ENCODE measurements at regions not wholly inside any gene's neighbourhood (a gene's known extent, or its start where the extent isn't known, plus 50 kb on each side); places are given as distances from the start of the nearest gene placed in this dataset.
"Not testable (repeated sequence)": the region's sequence is repeated elsewhere in the genome, so short reads cannot be mapped to it uniquely, and the experiment has no call there.

- DNase-seq = not testable (repeated sequence)
Measured at GRCh38 chr9:42656789-42657188, 473.3 kb downstream of the SPATA31A6 start.

- DNase-seq = not testable (repeated sequence)
Measured at GRCh38 chr9:42657496-42657895, 474.0 kb downstream of the SPATA31A6 start.

- DNase-seq = not testable (repeated sequence)
Measured at GRCh38 chr9:42697146-42697545, 513.7 kb downstream of the SPATA31A6 start.

- DNase-seq = not testable (repeated sequence)
Measured at GRCh38 chr9:42702890-42703289, 519.4 kb downstream of the SPATA31A6 start.

- peak; percentile 36 for DNase-seq
Measured at GRCh38 chr9:42724841-42725835, 541.7 kb downstream of the SPATA31A6 start.

- peak; percentile 58 for DNase-seq
Measured at GRCh38 chr9:42743030-42743814, 559.8 kb downstream of the SPATA31A6 start.

- DNase-seq = not testable (repeated sequence)
Measured at GRCh38 chr9:42757251-42757650, 573.8 kb downstream of the SPATA31A6 start.

- DNase-seq = not testable (repeated sequence)
Measured at GRCh38 chr9:42759320-42759719, 575.9 kb downstream of the SPATA31A6 start.

GRCh38 chr9:42782201-42782600, 598.7 kb downstream of the SPATA31A6 start:
- not testable (repeated sequence) for DNase-seq

GRCh38 chr9:42792725-42793124, 609.3 kb downstream of the SPATA31A6 start:
- not testable (repeated sequence) for DNase-seq

GRCh38 chr9:42798571-42798970, 615.1 kb downstream of the SPATA31A6 start:
- DNase-seq = not testable (repeated sequence)

GRCh38 chr9:42802716-42803115, 619.3 kb downstream of the SPATA31A6 start:
- DNase-seq = not testable (repeated sequence)

- not testable (repeated sequence) for DNase-seq
Measured at GRCh38 chr9:42806674-42807073, 623.2 kb downstream of the SPATA31A6 start.

GRCh38 chr9:42821468-42821867, 638.0 kb downstream of the SPATA31A6 start:
- not testable (repeated sequence) for DNase-seq

- DNase-seq = not testable (repeated sequence)
Measured at GRCh38 chr9:42848156-42848555, 664.7 kb downstream of the SPATA31A6 start.

GRCh38 chr9:42850896-42851693, 667.6 kb downstream of the SPATA31A6 start:
- not testable (repeated sequence) for DNase-seq

- DNase-seq = not testable (repeated sequence)
Measured at GRCh38 chr9:42851701-42852100, 668.2 kb downstream of the SPATA31A6 start.

GRCh38 chr9:42852133-42852930, 668.9 kb downstream of the SPATA31A6 start:
- DNase-seq = not testable (repeated sequence)

- not testable (repeated sequence) for DNase-seq
Measured at GRCh38 chr9:42860133-42860532, 676.7 kb downstream of the SPATA31A6 start.

GRCh38 chr9:42862465-42862864, 679.0 kb downstream of the SPATA31A6 start:
- DNase-seq = not testable (repeated sequence)

Measured in activated naive CD4-positive, alpha-beta T cell treated with Interleukin-2 at 50 U/mL for 16 hours (primary cell).